ENCODE measurements at regions not wholly inside any gene's neighbourhood (a gene's known extent, or its start where the extent isn't known, plus 50 kb on each side); places are given as distances from the start of the nearest gene placed in this dataset.
A peak's percentile ranks its signal among the peaks of the same experiment; 100 is the strongest.
"Not testable (repeated sequence)": the region's sequence is repeated elsewhere in the genome, so short reads cannot be mapped to it uniquely, and the experiment has no call there.

- H3K27me3 Mint-ChIP-seq; H3K27ac ChIP-seq (ENCODE audit: low read depth, low read length); H3K36me3 Mint-ChIP-seq; H3K4me3 ChIP-seq (ENCODE audit: low read length); POLR2A ChIA-PET; H3K4me1 Mint-ChIP-seq; CTCF ChIA-PET; H3K36me3 ChIP-seq (ENCODE audit: insufficient read depth, low read length); H3K4me1 ChIP-seq (ENCODE audit: insufficient read depth, low read length); H3K27me3 ChIP-seq (ENCODE audit: insufficient read depth, low read length, poor library complexity, severe bottlenecking); H3K9me3 ChIP-seq (ENCODE audit: low read length); H3K9me3 Mint-ChIP-seq: not testable (repeated sequence)
- H3K27ac Mint-ChIP-seq = peak overlapping the region in 2 of 8 donors; percentile 13
- H3K4me3 Mint-ChIP-seq = peak overlapping the region in 4 of 7 donors; percentile 25 to 75 (median 58)
- DNase-seq = peak in 3 of 5 donors; percentile 1 to 16 (median 2)
These were observed 141.1 kb downstream of the SLCO4C1 start for GRCh38 chr5:102154791-102155605.

DNA sequence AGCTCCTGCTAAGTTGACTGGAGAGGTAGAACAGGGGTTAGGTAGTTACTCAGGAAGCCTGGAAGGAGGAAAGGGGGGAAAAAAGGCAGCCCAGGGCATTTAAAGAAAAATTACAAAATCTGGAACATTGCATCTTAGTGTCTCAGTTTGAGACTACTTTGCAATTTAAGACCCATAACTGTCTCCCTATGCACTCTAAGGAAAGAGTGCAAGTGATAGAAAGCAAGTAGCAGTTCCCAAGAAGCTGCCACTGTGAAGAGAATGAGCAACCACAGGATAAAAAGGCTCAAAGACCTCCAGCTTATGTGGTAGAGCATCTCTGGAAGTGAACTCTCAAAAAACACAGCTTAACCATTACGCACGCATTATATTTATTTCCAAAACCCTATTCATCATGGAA lies 141.8 kb downstream of the SLCO4C1 start:
- no peaks in the 10 kb centered on the region for H3K9me3 ChIP-seq (ENCODE audit: low read length)
- Mint-ChIP-seq H3K4me3 (peak overlapping the region in 4 of 7 donors; percentile 25 to 77 (median 60)), H3K27ac (peak overlapping the region in 2 of 8 donors; percentile 52 to 83), H3K9me3 (no peaks in the 10 kb centered on the region), H3K27me3 (no peaks in the 10 kb centered on the region), H3K4me1 (no peaks in the 10 kb centered on the region), H3K36me3 (no peaks in the 10 kb centered on the region)
- no peak overlapping the region for H3K27ac ChIP-seq (ENCODE audit: low read depth, low read length)
- H3K36me3 ChIP-seq (ENCODE audit: insufficient read depth, low read length) = no peaks in the 10 kb centered on the region
- H3K4me3 ChIP-seq (ENCODE audit: low read length) = no peak overlapping the region
- ChIA-PET CTCF (no interaction called here), POLR2A (no interaction called here)
- H3K27me3 ChIP-seq (ENCODE audit: insufficient read depth, low read length, poor library complexity, severe bottlenecking) = no peaks in the 10 kb centered on the region
- no peaks in the 10 kb centered on the region for H3K4me1 ChIP-seq (ENCODE audit: insufficient read depth, low read length)
- no peak for DNase-seq

- ChIA-PET CTCF (interaction anchor here (1.1 kb wide), 1 partner anchor 26 kb away, joined by 3 read pairs; no protein-coding TSS in a partner anchor), POLR2A (no interaction called here)
- Mint-ChIP-seq H3K4me1 (no peaks in the 10 kb centered on the region), H3K9me3 (peaks cover 0 to 3% (median 0%) of the 10 kb centered on the region in 5 donors), H3K4me3 (peak overlapping the region in 2 of 7 donors; percentile 7 to 32), H3K36me3 (no peaks in the 10 kb centered on the region), H3K27ac (peak overlapping the region in 1 of 8 donors; percentile 0), H3K27me3 (no peaks in the 10 kb centered on the region)
- Histone ChIP-seq H3K27me3 (ENCODE audit: insufficient read depth, low read length, poor library complexity, severe bottlenecking) (no peaks in the 10 kb centered on the region), H3K36me3 (ENCODE audit: insufficient read depth, low read length) (no peaks in the 10 kb centered on the region), H3K27ac (ENCODE audit: low read depth, low read length) (no peak overlapping the region), H3K4me1 (ENCODE audit: insufficient read depth, low read length) (no peaks in the 10 kb centered on the region), H3K4me3 (ENCODE audit: low read length) (no peak overlapping the region), H3K9me3 (ENCODE audit: low read length) (no peaks in the 10 kb centered on the region)
- DNase-seq = no peak
These were observed 142.9 kb downstream of the SLCO4C1 start for GRCh38 chr5:102153003-102153759.

GRCh38 chr5:102139029-102139428 lies 157.1 kb downstream of the SLCO4C1 start:
- H3K27ac Mint-ChIP-seq = no peak overlapping the region
- H3K36me3 Mint-ChIP-seq = no peaks in the 10 kb centered on the region
- H3K27ac ChIP-seq (ENCODE audit: low read depth, low read length) = no peak overlapping the region
- H3K4me3 Mint-ChIP-seq = no peak overlapping the region
- no peaks in the 10 kb centered on the region for H3K9me3 Mint-ChIP-seq
- H3K4me1 Mint-ChIP-seq = no peaks in the 10 kb centered on the region
- CTCF ChIA-PET = no interaction called here
- no peaks in the 10 kb centered on the region for H3K4me1 ChIP-seq (ENCODE audit: insufficient read depth, low read length)
- no peaks in the 10 kb centered on the region for H3K36me3 ChIP-seq (ENCODE audit: insufficient read depth, low read length)
- no peaks in the 10 kb centered on the region for H3K27me3 Mint-ChIP-seq
- POLR2A ChIA-PET = interaction anchor here (0.6 kb wide), 1 partner anchor 1507 kb away, joined by 3 read pairs; no protein-coding TSS in a partner anchor
- no peaks in the 10 kb centered on the region for H3K27me3 ChIP-seq (ENCODE audit: insufficient read depth, low read length, poor library complexity, severe bottlenecking)
- H3K4me3 ChIP-seq (ENCODE audit: low read length) = no peak overlapping the region
- no peaks in the 10 kb centered on the region for H3K9me3 ChIP-seq (ENCODE audit: low read length)
- no peak for DNase-seq

DNA sequence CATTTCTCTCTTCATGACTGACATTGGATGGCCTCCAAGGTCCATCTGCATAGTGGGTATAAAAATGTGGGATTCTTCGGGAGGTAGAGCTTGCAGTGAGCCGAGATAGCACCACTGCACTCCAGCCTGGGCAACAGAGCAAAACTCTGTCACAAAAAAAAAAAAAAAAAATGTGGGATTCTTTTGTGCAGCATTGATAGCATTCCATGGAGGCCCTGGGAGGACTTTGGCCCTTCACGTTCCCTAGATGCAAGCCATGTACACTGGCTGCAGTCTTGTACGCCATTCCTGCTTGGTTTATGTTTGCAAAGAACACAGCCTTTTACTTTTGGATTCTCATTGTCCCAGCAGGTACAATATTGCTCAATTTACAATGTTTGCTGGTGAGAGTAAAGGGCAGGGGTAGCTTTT lies 157.8 kb downstream of the SLCO4C1 start:
- Histone ChIP-seq H3K27ac (ENCODE audit: low read depth, low read length) (no peak overlapping the region), H3K27me3 (ENCODE audit: insufficient read depth, low read length, poor library complexity, severe bottlenecking) (no peaks in the 10 kb centered on the region), H3K4me1 (ENCODE audit: insufficient read depth, low read length) (no peaks in the 10 kb centered on the region), H3K9me3 (ENCODE audit: low read length) (no peaks in the 10 kb centered on the region), H3K4me3 (ENCODE audit: low read length) (no peak overlapping the region), H3K36me3 (ENCODE audit: insufficient read depth, low read length) (no peaks in the 10 kb centered on the region)
- ChIA-PET CTCF (no interaction called here), POLR2A (no interaction called here)
- no peaks in the 10 kb centered on the region for H3K27me3 Mint-ChIP-seq
- H3K27ac Mint-ChIP-seq = no peak overlapping the region
- H3K4me3 Mint-ChIP-seq = no peak overlapping the region
- no peaks in the 10 kb centered on the region for H3K9me3 Mint-ChIP-seq
- DNase-seq = no peak
- H3K36me3 Mint-ChIP-seq = no peaks in the 10 kb centered on the region
- no peaks in the 10 kb centered on the region for H3K4me1 Mint-ChIP-seq

DNA sequence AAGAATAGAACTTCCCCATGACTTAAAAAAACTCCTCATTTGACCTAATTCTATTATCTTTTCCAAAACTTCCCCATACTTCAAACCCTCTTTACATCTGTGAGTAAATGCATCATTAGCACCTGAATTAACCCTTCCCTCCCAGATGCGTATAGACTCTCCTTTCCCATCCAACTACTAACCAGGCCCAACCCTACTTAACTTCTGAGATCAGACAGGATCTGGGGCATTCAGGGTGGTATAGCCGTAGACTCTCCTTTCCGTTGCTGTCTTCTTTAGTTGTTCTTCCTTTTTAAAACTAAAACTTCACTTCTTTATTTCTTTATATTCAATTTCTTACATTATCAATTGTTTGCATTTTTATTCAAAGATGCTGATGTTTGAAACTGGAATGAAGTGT lies 165.2 kb downstream of the SLCO4C1 start:
- Histone ChIP-seq H3K4me1 (ENCODE audit: insufficient read depth, low read length) (no peaks in the 10 kb centered on the region), H3K9me3 (ENCODE audit: low read length) (no peaks in the 10 kb centered on the region), H3K36me3 (ENCODE audit: insufficient read depth, low read length) (no peaks in the 10 kb centered on the region), H3K4me3 (ENCODE audit: low read length) (no peak overlapping the region), H3K27ac (ENCODE audit: low read depth, low read length) (no peak overlapping the region), H3K27me3 (ENCODE audit: insufficient read depth, low read length, poor library complexity, severe bottlenecking) (no peaks in the 10 kb centered on the region)
- no peaks in the 10 kb centered on the region for H3K27me3 Mint-ChIP-seq
- CTCF ChIA-PET = no interaction called here
- H3K27ac Mint-ChIP-seq = no peak overlapping the region
- H3K4me3 Mint-ChIP-seq = no peak overlapping the region
- peaks cover 0 to 6% (median 3%) of the 10 kb centered on the region in 5 donors for H3K9me3 Mint-ChIP-seq
- no peaks in the 10 kb centered on the region for H3K4me1 Mint-ChIP-seq
- DNase-seq = no peak
- POLR2A ChIA-PET = no interaction called here
- no peaks in the 10 kb centered on the region for H3K36me3 Mint-ChIP-seq

DNA sequence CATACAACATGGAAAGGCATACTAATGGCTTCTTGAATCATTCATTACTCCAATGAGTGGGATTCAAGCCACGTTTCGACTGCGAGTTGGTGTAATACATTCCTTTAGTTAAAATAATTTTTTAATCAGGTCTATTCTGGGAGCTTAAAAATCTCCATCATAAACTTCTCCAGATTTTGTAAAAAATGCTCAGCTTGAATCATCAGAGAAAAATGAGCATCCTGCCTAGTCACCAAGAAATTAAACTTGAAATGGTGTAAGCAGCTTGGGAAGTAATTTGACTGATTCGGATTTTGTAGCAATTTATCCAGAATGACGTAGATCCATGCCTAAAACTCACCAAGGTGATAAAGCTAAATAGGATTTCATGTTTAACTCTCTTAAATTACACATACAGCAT lies 165.7 kb downstream of the SLCO4C1 start:
- Mint-ChIP-seq H3K4me1 (no peaks in the 10 kb centered on the region), H3K4me3 (no peak overlapping the region)
- POLR2A ChIA-PET = no interaction called here

GRCh38 chr5:102119252-102119651 lies 176.8 kb downstream of the SLCO4C1 start:
- Mint-ChIP-seq H3K27me3 (peaks cover 0 to 2% of the 10 kb centered on the region in 2 donors), H3K36me3 (no peaks in the 10 kb centered on the region), H3K4me3 (no peak overlapping the region), H3K4me1 (no peaks in the 10 kb centered on the region), H3K27ac (no peak overlapping the region), H3K9me3 (peaks cover 0 to 13% (median 0%) of the 10 kb centered on the region in 5 donors)
- no peak for DNase-seq
- H3K27me3 ChIP-seq (ENCODE audit: insufficient read depth, low read length, poor library complexity, severe bottlenecking) = no peaks in the 10 kb centered on the region
- no peaks in the 10 kb centered on the region for H3K9me3 ChIP-seq (ENCODE audit: low read length)
- H3K4me3 ChIP-seq (ENCODE audit: low read length) = no peak overlapping the region
- no peaks in the 10 kb centered on the region for H3K4me1 ChIP-seq (ENCODE audit: insufficient read depth, low read length)
- H3K36me3 ChIP-seq (ENCODE audit: insufficient read depth, low read length) = no peaks in the 10 kb centered on the region
- POLR2A ChIA-PET = interaction anchor here (0.6 kb wide), 1 partner anchor 733 kb away, joined by 3 read pairs; no protein-coding TSS in a partner anchor
- H3K27ac ChIP-seq (ENCODE audit: low read depth, low read length) = no peak overlapping the region
- CTCF ChIA-PET = interaction anchor here (1.3 kb wide), 1 partner anchor 10 kb away, joined by 3 read pairs; no protein-coding TSS in a partner anchor

More for the DNA sequence above, 165.7 kb downstream of the SLCO4C1 start:
- Mint-ChIP-seq H3K27ac (no peak overlapping the region), H3K36me3 (no peaks in the 10 kb centered on the region), H3K27me3 (no peaks in the 10 kb centered on the region), H3K9me3 (peaks cover 0 to 6% (median 3%) of the 10 kb centered on the region in 5 donors)
- Histone ChIP-seq H3K36me3 (ENCODE audit: insufficient read depth, low read length) (no peaks in the 10 kb centered on the region), H3K9me3 (ENCODE audit: low read length) (no peaks in the 10 kb centered on the region), H3K4me3 (ENCODE audit: low read length) (no peak overlapping the region), H3K27ac (ENCODE audit: low read depth, low read length) (no peak overlapping the region), H3K4me1 (ENCODE audit: insufficient read depth, low read length) (no peaks in the 10 kb centered on the region), H3K27me3 (ENCODE audit: insufficient read depth, low read length, poor library complexity, severe bottlenecking) (no peaks in the 10 kb centered on the region)
- DNase-seq = no peak
- CTCF ChIA-PET = no interaction called here

All from CD8-positive, alpha-beta memory T cell (primary cell).